Activated CD4-positive, alpha-beta T cell treated with anti-CD3 and anti-CD28 coated beads, Interleukin-2, Interleukin-6, amounts not matched to agents 100 ng/mL and 50 ng/mL, durations not matched to agents 16 hours and 8 hours (primary cell): ENCODE measurements at regions not wholly inside any gene's neighbourhood (a gene's known extent, or its start where the extent isn't known, plus 50 kb on each side); places are given as distances from the start of the nearest gene placed in this dataset.
A peak's percentile ranks its signal among the peaks of the same experiment; 100 is the strongest.

ENCODE experiments used
- DNase-seq: peaks from one replicate; pipeline ENCODE4 v3.0.0-alpha.2; 2020

DNA sequence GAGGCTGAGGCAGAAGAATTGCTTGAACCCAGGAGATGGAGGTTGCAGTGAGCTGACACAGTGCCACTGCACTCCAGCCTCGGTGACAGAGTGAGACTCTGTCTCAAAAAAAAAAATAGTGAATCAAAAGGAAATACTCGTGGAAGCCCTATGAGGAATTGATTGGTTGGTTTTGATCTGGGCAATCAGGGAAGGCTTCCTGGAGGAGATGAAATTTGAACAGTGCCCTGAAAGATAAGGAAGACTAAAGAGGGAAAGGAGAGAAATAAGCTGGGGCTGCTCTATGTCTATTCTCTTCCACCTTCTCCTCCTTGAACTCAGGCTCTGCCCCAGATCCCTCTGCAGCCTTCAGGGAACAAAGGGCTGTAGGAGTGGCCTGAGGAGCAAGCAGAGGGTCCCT, 54.1 kb downstream of the IRF2BPL start:
- no peak for DNase-seq

DNA sequence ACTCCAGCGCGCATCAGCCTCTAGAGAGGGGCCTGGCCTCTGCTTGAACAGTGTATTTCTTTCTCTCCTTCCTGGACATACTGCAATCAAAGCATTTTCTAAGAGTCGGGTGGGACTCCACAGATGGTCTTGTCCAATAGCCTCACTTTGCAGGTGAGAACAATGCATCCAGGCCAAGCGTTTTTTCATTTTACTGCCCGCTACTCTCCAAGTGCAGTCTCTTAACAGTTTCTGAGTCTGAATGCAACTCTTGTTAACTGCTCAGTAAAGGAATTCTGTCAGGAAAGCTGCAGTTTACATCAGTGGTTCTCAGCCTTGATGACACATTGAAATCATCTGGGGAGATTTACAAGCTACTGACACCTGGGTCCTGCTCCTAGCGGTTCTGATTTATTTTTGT, 57.0 kb downstream of the IRF2BPL start:
- no peak for DNase-seq

DNA sequence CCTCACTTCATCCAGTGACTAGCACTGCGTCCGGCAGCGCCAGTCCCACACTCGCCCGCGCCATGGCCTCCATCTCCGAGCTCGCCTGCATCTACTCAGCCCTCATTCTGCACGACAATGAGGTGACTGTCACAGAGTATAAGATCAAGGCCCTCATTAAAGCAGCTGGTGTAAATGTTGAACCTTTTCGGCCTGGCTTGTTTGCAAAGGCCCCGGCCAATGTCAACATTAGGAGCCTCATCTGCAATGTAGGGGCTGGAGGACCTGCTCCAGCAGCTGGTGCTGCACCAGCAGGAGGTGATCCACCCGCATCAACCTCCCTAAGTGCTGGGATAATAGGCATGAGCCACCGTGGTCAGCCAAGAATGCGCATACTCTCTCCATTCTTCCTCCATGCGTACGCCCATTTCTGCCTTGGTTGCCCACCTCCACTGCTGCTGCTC, 59.9 kb downstream of the IRF2BPL start:
- no peak for DNase-seq

DNA sequence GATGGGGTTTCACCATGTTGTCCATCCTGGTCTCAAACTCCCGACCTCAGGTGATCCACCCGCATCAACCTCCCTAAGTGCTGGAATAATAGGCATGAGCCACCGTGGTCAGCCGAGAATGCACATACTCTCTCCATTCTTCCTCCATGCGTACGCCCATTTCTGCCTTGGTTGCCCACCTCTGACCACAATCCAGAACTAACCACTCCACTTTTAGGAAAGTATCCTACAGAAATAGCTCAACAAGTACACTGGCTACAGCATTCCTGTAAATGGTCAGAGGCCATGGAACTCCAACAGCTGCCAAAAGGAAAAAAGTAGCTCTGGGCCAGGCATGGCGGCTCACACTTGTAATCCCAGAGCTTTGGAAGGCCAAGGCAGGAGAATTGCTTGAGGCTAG, 60.7 kb downstream of the IRF2BPL start:
- no peak for DNase-seq

DNA sequence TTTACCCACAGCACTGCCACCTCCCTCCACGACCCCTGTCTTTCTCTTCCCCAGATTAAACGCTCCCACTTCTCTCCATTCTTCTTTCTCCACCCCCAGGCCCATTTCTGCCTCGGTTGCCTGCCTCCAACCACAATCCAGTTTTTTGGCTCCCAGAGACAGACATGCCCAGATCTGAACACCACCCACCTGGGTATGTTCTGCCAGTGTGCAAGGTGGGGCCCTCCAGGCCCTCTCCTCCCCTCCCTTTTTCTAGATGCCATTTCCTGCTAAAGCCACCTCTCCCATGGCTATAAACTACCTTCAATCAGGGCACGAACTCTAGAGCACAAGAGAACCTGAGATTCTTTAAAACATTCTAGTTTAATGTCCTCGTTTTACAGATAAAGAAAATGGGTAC, 63.3 kb downstream of the IRF2BPL start:
- no peak for DNase-seq

DNA sequence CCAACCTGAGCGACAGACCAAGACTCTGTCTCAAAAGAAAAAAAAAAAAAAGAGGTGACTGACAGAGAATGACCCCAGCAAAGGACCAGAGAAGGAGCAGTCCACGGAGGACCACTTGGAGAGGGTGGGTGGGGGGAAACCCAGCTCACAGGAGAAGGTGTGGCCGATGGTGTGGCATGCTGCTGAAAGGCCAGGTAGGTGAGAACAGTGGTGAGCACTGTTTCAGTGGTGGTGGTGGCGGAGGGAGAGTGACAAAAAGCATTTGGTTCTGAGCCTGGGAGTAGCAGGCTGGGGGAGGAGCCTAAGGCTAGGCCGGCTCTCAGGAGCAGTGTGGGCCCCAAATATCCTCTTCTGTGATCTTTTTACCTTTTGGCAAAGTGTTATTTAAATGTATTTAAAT, 63.8 kb downstream of the IRF2BPL start:
- DNase-seq = no peak

DNA sequence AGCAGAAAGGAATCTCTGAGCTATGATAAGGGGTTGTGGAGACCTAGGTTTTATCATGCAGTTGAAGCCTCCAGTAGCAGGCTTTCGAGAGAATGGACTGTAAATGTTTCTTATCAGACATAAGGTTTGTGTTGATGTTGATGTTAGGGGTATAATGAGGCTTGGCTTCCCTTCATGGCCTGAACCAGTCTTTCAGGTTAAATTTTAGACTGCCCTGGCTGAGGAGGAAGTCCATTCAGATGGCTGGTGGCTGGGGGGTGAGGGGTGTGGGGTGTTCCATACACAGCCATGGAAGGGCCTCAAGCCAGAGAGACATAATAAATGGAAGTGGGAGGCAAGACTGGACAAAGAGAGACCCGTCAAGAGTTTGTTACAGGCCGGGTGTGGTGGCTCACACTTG, 65.1 kb downstream of the IRF2BPL start:
- DNase-seq = no peak

DNA sequence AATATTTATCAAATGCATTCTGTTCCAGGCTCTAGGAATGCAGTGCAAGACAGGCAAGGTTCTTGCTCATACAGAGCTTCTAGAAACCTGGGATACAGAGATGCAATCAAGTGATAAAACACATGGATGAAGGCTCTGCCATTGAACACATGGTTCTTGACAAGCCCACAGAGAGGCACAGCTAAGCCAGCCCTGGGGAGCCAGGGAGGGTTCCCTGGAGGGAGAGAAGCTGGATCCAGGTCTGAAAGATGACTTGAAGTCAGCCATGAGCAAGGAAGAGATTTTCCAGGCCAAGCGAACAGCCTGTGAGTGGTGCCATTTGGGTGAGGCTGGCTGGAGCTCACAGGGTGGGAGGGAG, 66.2 kb downstream of the IRF2BPL start:
- DNase-seq = no peak

DNA sequence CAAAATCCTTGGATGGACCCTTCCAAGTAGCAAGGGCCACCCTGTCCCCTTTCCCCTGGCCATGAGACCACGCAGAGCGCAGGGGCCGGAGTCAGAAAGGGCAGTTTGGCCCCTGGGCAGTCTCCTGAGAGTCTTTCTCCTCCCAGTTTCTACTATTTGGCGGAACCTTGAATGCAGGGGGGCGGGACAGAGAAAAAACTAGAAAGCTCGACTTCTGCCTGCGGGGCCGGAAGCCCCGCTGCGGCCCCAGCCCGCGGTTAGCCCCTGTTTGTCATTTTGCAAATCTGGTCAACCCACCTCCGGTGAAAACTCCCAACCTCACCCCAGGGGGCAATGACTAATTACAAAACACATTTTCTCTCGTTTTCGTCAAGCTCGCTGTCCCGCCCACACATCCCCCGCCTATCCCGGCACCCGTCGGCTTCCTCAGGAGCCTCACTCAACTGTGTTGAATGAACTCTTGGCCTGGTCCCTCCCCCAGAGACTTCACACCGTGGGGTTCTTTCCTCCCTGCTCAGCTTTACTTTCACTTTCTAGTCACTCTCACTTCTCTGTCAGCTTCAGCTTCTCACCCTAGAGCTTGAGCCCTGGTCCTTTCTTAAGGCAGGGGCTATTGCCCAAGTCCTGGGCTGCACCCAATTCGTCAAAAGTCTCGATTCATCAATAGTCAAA, 66.7 kb downstream of the IRF2BPL start:
- peak; percentile 99 for DNase-seq

DNA sequence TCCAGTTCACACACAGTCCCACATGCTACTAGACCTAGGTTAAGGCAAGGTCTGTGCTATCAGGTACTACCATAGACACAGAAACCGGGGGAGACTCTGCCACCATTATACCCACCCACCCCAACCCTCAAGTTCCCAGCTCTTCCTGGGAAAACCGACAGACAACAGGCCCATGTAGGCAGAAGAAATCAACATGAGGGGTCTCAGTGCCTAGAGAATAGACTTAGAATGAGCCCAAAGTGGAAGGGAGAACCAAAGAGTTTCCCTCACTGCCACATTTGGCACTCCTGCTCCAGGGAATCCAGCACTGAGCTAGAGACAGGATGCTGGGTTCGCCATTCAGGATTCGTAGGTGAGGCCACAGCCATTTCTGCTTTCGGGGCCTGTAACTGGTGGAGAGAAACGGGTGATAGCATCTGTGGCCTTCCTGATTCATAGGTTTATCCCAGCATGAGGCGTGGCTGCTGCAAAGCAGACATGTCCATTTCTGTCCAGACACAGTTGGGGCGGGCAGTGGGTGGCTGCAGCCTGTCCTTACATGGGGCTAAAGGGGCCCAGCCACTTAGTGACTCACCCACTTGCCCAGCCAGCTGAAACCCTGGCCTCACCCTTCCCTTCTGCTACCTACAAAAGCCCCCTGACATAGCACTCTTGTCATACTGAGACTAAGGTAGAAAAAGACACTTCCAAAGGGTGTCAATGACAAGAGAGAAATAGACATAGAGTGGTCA, 69.4 kb downstream of the IRF2BPL start:
- DNase-seq = peak; percentile 27

DNA sequence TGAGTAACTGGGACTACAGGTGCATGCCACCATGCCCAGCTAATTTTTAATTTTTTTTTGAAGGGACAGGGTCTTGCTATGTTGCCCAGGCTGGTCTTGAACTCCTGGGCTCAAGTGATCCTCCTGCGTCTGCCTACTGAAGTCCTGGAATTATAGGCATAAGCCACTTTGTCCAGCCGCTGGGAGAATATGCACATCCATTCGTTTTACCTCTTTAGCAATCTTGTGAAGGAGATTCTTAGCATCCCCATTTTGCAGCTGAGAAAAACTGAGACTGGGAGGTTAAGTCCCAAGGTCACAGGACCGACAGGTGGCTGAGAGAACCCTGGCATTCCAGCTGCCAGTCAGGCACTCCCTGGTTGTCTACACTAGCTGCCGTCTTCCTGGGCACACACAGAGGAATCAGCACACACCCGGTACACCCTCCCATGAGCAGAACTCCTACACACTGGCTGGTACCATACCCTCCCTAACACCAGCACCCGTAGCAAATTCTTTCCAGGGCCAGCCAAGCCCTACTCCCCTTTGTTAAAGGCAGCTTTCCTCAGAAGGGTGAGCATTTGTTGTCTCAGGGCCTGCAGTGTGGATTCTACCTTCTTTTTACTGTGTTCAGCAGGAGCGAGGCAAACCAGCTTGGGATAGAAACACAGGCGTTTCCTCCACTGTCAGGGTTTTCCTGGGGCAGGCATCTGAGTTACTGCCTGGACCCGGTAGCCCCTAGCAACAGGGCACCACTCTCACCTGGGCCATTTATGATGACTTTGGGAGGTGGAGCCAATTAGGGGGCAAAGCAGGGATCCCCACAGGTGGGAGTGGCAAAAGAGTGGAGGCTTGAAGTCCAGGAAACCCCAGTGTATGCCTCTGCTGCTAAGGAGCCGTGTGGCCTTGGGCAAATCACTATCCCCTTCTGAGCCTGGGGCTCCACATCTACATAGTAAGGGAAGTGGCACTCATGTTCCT, 70.2 kb downstream of the IRF2BPL start:
- DNase-seq = no peak

DNA sequence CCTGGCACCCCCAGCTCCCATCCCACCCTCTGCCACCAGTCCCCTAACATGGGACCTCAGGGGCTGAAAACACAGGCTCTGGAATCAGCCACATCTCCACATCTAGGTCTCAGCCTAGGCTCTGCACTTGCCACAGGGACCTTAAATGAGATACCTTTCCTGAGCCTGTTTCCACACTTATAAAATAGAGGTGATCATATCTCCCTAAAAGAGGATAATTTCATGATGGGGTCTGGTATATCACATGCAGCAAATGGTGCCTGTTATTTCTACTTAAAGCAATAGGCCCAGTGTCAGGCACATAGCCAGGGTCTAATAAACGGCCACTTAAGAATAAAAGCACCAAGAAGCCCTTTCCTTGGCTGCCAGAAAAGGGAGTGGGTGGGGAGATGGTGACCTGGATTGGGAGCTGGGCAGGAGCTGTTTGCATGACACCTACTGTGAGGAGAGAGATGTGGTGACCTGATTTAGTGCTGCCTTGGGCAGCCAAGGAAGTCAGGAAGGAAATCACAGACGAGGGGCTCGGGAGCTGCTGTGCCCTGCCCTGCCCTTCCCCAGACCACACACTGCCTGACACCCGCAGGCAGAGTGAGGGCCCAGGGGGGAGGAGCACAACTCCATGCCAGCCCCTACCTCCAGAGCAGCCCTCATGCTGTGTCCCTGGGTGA, 71.2 kb downstream of the IRF2BPL start:
- no peak for DNase-seq

DNA sequence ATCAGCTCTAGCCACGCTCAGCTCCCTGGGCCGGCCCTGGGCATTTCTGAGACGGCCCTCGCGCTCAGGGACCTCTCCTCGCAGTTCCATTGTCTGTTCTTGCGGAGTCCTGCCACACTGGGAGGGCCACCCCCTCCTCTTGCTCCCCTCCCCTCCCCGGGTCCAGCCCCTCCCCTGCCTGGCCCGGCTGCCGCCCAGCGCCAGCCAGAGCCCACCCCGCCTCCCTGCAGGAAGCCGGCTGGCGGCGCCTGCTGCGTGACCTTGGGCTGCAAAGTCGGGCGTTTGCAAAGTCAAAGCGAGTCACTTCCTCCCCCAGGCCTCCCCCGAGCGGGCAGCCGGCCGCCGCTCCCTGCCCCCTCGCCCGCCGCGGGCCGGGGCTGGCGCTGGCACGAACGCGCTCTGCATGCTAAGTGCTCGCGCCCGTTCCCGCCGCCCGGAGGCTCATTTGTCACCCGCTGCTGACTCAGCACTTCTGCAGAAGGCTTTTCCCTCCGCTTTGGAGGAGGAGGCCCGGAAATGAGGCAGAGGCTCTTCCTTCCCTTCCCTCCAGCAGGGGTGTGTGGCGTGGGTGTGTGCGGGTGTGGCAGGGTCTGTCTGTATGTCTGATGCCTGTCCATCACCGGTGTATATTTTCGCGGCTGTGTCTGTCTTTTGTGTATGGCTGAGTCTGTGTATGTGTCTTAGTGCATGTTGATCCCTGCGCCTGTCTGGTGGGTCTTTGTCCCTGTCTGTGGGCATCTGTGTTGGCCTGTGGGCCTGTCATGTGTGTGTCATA, 72.0 kb downstream of the IRF2BPL start:
- DNase-seq = peak; percentile 95

DNA sequence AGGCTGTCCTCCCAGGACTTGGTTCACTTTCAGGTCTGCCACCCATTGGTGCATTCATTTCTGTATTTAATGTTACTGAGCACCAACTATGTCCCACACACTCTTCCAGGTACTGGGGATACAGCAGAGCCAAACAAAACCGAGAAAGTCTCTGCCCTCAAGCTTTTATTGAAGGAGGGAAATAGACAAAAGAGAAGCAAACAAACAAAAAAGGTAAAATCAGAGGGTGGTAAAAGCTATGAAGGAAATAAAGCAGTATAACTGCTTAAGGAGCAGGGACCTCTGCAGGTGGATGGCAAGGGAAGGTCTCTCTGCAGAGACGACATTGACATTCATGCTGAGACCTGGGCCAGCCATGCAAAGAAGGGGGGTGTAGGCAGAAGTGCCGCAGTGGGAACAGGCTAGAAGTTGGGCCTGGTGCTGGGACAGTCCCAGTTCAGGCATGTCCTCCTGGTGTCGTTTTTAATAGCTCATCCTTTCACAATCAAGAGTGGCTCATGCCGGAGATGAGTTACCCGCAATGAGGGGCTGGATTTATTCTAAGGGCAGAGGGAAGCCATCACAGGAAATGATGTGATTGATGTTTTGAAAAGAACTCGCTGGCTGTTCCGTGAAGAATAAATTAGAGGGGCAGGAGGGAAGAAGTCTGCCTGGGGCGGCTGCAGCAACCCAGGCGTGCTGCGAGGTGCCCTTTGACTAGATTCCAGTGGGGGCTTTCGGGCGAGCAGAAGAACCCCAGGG, 72.8 kb downstream of the IRF2BPL start:
- DNase-seq = peak; percentile 80

DNA sequence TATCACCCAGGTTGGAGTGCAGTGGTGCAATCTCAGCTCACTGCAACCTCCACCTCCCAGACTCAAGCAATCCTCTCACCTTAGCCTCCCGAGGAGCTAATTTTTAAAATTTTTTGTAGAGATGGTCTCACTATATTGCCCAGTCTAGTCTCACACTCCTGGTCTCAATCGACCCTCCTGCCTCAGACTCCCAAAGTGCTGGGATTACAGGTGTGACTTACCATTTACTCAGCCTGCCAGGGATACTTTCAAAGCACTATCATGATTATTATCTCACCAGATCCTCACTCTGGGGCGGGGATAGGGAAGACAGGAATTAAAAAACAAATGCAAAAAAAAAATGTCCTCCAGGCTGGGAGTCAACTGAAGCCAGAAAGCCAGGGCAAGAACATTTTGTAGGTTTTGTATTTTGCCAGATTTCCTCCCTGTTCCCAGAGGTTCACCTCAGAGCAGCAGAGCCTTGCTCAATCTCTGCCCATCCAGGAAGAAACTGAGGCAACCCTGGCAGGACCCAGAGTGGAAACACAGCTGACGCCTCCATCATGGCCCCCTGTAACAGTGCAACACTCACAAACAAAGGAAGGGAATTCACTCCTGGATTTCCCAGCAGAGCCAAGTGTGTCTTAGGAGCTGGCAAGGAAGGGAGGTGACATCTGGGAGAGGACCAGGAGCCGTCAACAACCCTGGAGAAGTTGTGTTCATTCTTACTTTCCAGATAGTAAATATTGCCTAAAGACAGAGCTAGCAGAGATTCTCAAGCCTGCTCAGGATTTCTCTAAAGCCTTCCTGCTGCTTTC, 73.9 kb downstream of the IRF2BPL start:
- no peak for DNase-seq

DNA sequence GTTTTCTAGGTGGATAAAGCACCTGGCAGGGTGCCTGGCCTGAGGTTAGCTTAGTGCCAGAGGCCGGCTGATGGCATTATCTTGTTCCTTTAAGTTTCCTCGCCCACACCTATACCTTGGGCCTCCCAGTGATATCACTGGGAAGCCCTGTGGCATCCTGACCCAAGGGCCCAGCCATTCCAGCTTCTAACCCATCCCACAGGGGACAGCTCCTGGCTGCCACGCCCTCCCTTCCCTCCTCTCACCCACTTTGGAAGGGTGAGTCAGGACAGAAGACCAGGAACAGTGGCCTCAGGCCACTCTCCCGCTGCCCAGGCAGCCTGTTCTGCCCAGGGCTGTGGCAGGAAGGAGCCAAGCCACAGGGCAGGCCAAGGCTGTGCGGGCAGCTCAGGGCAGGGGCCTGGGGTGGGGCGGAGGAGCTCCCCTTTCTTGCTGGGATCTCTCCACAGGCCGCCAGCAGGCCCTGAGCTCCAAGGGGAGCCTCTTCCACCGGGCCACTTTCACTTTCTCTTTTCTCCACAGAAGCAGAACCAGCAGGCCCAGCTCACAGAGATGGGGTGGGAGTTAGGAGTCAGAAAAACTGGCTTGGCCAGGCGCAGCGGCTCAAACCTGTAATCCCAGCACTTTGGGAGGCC, 75.1 kb downstream of the IRF2BPL start:
- peak; percentile 63 for DNase-seq

DNA sequence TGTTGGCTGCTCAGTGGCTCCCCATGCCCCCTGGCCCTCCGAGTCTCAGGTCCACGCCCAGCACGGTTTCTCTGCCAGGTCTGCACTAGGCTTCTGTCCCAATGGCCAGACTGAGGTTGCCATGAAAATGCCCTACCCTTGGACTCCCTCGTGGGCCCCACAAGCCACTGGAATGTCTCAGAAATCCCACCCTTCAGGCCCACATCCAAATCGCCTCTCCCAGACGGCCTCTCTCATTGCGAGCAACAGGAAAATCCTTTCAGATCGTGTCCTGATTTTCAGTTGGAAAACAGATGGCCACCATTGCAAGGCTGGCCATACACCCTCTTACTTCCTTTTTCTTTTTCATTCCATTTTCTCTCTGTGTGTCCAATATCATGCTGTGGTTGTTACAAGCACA, 77.3 kb downstream of the IRF2BPL start:
- DNase-seq = no peak

DNA sequence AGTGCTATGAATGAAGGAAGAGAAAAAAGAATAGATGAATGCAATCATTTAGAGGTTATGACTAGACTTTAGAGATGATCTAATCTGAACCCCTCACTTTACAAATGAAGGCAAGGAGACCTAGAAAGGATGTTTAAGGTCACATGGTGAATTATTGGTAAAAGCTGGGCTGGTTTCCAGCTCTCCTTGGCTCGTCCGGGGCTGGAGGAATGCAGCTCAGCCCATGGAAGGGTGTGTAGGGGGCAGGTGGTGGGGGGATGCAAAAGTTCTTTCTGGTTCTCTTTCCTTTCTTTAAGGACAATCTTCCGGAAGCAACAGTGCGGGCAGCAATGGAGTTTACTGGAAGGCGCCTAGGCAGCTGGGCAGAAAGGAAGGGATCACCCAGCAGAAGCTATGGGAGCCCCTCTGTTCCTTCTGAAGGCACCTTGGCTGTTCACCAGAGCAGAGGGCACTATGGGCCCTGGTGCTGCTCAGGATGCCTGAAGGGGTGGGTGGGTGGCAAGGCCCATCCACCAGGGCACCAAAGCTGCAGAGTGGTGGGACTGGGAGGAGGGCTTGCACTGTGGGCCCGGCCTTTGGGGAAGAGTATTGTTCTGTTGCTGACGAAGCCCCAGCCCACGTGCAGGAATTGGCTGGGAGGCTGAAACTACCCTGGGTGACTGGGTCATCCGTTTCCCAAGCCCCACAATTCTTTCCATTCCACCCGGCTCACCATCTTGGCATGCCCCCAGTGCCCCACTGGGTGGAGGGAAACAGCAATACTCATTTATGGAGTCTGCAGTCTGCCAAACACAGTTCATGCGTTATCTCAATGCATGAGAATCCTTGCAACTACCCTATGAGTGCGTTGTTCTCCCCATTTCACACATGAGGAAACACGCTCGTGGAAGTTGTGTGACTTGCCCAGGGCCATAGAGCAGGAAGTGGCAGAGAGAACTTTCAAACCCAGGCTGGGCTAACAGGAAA, 78.2 kb downstream of the IRF2BPL start:
- DNase-seq = no peak

DNA sequence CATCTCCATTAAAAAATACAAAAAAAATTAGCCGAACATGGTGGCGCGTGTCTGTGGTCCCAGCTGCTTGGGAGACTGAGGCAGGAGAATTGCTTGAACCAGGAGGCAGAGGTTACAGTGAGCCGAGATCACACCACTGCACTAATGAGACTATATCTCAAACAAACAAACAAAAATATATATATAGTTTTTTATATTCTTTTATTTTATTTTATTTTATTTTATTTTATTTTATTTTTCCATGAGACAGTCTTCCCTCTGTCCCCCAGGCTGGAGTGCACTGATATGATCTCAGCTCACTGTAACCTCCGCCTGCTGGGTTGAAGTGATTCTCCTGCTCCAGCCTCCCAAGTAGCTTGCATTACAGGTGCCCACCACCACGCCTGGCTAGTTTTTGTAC, 79.5 kb downstream of the IRF2BPL start:
- no peak for DNase-seq
